Cardiac septum (tissue), 1 donor: ENCODE measurements at regions not wholly inside any gene's neighbourhood (a gene's known extent, or its start where the extent isn't known, plus 50 kb on each side); places are given as distances from the start of the nearest gene placed in this dataset.

Experiments used
- DNase-seq: peaks from one replicate; pipeline ENCODE4 v3.0.0-alpha.2; 2020; ENCODE audit warnings: low spot score
- intact Hi-C: fragments of 100-400 bp; cut with DNase I; formaldehyde crosslinking; loops from one replicate; pipeline ENCODE4 v1.14.0; 2022
- donor health status: DM: no; HTN: no; CAD: no.

- intact Hi-C loops: no loop called here
- DNase-seq: no peak
Observed at GRCh38 chr5:39898731-39899130, 474.0 kb upstream of the DAB2 start.

DNA sequence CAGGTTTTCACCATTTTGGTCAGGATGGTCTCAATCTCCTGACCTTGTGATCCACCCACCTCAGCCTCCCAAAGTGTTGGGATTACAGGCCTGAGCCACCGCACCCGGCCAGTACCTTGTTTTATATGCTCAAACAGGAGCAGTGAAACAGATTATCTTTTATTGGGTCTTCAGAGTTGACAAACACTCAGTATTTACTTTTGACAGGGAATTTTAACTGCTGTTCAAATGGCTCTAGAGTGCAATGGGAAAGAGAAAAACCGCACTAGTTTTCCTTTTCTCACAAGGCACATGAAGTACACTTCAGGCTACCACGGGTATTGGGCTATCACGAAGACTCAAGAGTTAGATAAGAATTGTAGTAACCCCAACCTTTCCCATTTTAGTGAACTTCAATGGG lies 471.9 kb upstream of the DAB2 start:
- intact Hi-C loops: no loop called here
- DNase-seq: no peak

GRCh38 chr5:39896104-39896503 lies 471.3 kb upstream of the DAB2 start:
- intact Hi-C loops: no loop called here
- no peak for DNase-seq

DNA sequence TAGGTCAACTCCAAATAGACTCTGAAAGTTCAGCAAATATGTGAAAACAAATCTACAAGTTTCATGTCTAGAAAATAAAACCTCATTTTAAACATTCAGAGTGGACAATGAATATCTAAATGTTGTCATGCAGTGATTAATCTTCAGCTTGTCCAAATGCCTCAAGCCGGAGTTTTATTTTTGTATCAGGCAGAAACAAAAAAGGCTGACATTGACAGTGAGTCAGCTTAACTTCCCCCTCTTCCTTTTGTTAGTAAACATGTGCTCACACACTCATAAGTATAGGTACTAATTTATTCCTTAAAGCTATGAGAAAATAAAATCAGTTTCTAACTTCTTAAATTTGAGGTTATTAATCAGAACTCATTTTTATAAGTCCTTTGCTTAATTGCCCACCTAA lies 467.9 kb upstream of the DAB2 start:
- DNase-seq: no peak
- intact Hi-C loops: loop anchor here (5.0 kb wide), 1 partner anchor 130 kb away; no protein-coding TSS in a partner anchor

GRCh38 chr5:39891376-39891775 lies 466.6 kb upstream of the DAB2 start:
- intact Hi-C loops: loop anchor here (5.0 kb wide), 1 partner anchor 129 kb away; no protein-coding TSS in a partner anchor
- DNase-seq: no peak

- no peak for DNase-seq
- intact Hi-C loops: no loop called here
Observed at GRCh38 chr5:39880985-39881384, 456.2 kb upstream of the DAB2 start.

DNA sequence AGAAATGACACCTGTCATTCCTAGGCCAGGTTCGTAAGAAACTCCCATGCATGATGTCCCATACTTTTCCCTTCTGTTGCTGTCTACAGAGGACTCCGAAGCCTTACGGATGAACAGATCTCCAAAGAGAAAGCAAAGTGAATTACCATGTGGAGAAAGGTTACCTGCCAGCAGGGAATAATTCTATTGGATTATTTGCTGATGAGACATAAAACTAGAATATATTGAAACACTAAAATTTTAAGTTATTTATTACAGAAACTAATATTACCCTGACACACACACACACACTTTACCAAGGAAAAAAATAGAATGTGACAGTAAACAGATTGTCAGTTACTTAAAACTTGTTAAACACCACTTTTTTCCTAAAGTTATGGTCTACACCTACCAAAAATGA lies 452.7 kb upstream of the DAB2 start:
- intact Hi-C loops: no loop called here
- no peak for DNase-seq

DNA sequence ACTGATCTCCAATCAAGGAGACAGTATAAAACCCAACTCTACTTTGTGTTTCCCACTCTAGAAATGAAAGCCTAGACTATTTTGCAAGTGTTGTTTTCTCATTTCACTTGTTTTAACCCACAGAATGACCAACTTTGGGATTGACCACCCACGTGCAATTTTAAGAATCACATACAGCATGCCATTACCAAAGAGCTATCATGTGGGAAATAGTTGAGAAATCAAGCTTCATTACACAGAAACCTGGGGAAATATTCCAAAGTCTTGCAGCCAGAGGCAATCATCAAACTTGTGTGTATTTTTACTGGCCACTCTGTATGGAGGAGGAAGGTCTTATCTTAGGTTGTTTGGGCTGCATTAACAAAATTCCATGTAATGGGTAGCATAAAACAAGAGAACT lies 451.4 kb upstream of the DAB2 start:
- DNase-seq: no peak
- intact Hi-C loops: no loop called here

- intact Hi-C loops: no loop called here
- DNase-seq: no peak
Observed at GRCh38 chr5:39870137-39870536, 445.4 kb upstream of the DAB2 start.

DNA sequence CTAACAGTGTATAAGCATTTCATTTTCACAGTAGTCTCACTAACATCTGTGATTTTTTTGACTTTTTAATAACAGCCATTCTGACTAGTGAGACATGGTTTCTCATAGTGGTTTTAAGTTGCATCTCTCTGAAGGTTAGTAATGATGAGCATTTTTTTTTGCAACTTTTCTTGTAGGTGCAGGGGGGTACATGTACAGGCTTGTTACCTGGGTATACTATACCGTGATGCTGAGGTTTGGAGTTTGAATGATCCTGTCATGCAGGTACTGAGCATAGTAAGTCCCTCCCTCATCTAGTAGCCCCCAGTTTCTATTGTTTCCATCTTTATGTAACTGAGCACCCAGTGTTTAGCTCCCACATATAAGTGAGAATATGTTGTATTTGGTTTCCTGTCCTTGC lies 444.6 kb upstream of the DAB2 start:
- intact Hi-C loops: no loop called here
- DNase-seq: no peak

GRCh38 chr5:39867923-39868322 lies 443.1 kb upstream of the DAB2 start:
- intact Hi-C loops: no loop called here
- DNase-seq: no peak

- DNase-seq: no peak
- intact Hi-C loops: no loop called here
Observed at GRCh38 chr5:39863926-39864552, 439.3 kb upstream of the DAB2 start.

- intact Hi-C loops: no loop called here
- no peak for DNase-seq
Observed at GRCh38 chr5:39857041-39857440, 432.3 kb upstream of the DAB2 start.

DNA sequence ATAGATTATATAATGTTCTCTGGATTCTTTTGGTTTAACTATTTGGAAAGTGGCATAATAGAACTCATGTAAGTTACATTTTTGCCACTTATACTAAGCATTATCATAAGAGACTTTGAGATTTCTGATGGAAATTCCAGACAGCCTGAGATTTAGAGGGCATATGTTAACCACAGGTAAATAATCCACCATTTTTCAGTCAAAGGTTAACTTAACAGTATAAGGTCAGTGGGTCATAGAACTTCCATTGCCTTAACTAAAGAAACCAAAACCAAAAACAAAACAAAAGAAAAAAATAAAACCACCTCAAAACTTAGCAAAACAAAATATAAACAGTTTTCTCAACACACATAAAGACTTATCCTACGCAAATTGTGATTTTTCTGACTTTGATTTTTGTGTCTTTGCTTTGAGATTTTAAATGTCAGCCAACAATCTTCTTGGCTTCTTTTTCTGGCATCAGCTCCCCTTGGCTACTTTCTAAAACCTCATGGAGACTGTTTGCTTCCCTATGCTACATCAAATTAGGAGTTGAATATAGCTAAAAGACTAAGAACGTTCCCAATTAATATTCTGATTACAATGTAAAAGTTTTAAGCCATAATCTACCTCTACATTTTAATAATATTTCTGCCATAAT lies 430.1 kb upstream of the DAB2 start:
- no peak for DNase-seq
- intact Hi-C loops: no loop called here

- intact Hi-C loops: no loop called here
- no peak for DNase-seq
Observed at GRCh38 chr5:39850291-39850690, 425.5 kb upstream of the DAB2 start.

DNA sequence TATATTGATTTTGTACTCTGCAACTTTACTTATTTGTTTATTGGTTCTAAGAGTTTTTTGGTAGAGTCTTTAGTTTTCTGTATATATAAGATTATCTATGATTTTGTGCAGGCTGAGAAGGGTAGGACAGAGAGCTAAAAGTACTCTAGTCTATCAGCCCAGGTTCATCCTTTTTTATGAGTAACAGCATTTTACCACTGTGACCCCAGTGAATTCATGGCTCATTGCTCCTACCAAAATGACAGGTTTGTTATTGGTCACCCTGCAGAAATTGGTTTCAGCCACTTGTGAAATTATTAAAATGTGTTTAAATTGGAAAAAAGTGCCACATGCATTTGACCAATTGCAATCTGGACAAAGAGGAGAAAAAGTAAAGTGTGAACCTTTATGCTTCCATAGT lies 421.4 kb upstream of the DAB2 start:
- DNase-seq: no peak
- intact Hi-C loops: no loop called here

GRCh38 chr5:39843767-39844166 lies 419.0 kb upstream of the DAB2 start:
- intact Hi-C loops: no loop called here
- no peak for DNase-seq

GRCh38 chr5:39835371-39835770 lies 410.6 kb upstream of the DAB2 start:
- intact Hi-C loops: no loop called here
- DNase-seq: no peak

GRCh38 chr5:39829441-39829840 lies 404.7 kb upstream of the DAB2 start:
- intact Hi-C loops: no loop called here
- DNase-seq: no peak

DNA sequence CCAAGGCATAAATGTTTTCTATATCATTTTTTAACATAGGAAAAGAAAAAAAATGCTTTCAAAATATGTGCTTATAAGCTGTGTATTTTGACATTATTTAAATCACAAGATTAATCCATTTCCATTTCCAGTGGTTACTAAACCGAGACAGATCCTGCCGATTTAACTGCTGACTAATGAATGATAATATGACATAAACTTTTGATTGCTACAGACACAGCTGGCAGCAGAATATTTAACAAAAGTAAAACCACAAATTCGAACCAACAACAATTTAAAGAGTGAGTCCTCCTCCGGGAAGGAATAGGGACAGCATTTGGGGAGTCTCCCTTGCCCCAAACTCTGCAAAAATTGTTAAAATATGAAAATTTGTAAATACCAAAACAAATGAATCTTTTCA lies 401.3 kb upstream of the DAB2 start:
- no peak for DNase-seq
- intact Hi-C loops: no loop called here

- intact Hi-C loops: no loop called here
- DNase-seq: no peak
Observed at GRCh38 chr5:39825301-39825700, 400.5 kb upstream of the DAB2 start.

- DNase-seq: no peak
- intact Hi-C loops: no loop called here
Observed at GRCh38 chr5:39822020-39822419, 397.2 kb upstream of the DAB2 start.
